Liver (tissue), 8 donors: ENCODE measurements at regions not wholly inside any gene's neighbourhood (a gene's known extent, or its start where the extent isn't known, plus 50 kb on each side); places are given as distances from the start of the nearest gene placed in this dataset.

ENCODE experiments used
- DNase-seq: peaks from one replicate; pipeline ENCODE4 v3.0.0-alpha.2; 2017; ENCODE audit warnings: low spot score
- H3K27ac ChIP-seq, 2 donors: one replicate each; pipeline ENCODE4 v1.7.0; 2013; ENCODE audit warnings: inconsistent platforms in 2 of 2, low read length in 2 of 2, control low read depth in 1 of 2, low read depth in 1 of 2, mild to moderate bottlenecking in 1 of 2
- H3K27me3 ChIP-seq, 4 donors: one replicate each; pipeline versions ENCODE4 v1.6.1 to v1.7.0; 2013; ENCODE audit warnings: low read length in 3 of 4, inconsistent platforms in 1 of 4, mild to moderate bottlenecking in 1 of 4, moderate library complexity in 1 of 4; ENCODE audit not compliant: control insufficient read depth in 4 of 4, insufficient read depth in 4 of 4
- H3K36me3 ChIP-seq, 4 donors: one replicate each; pipeline versions ENCODE4 v1.6.1 to v1.7.0; 2013; ENCODE audit warnings: low read length in 3 of 4, mild to moderate bottlenecking in 3 of 4, low read depth in 1 of 4, moderate library complexity in 1 of 4; ENCODE audit not compliant: control insufficient read depth in 4 of 4, insufficient read depth in 3 of 4
- H3K4me1 ChIP-seq, 4 donors: one replicate each; pipeline versions ENCODE4 v1.6.1 to v1.7.0; 2013; ENCODE audit warnings: low read length in 3 of 4, mild to moderate bottlenecking in 3 of 4, moderate library complexity in 1 of 4; ENCODE audit not compliant: control insufficient read depth in 4 of 4, insufficient read depth in 4 of 4
- H3K4me3 ChIP-seq, 3 donors: one replicate each; pipeline versions ENCODE4 v1.6.1 to v1.7.0; 2013; ENCODE audit warnings: low read length in 3 of 3, control low read depth in 1 of 3, low read depth in 1 of 3, mild to moderate bottlenecking in 1 of 3
- H3K9ac ChIP-seq, 2 donors: one replicate each; pipeline ENCODE4 v1.7.0; 2013; ENCODE audit warnings: low read length in 2 of 2, mild to moderate bottlenecking in 2 of 2, moderate library complexity in 2 of 2, control low read depth in 1 of 2, low read depth in 1 of 2
- H3K9me3 ChIP-seq, 4 donors: one replicate each; pipeline versions ENCODE4 v1.6.1 to v1.7.0; 2013; ENCODE audit warnings: low read length in 3 of 4; ENCODE audit not compliant: control insufficient read depth in 4 of 4
- EGR1 ChIP-seq, 2 donors: IDR thresholded peaks; 2 replicates each; pipeline ENCODE4 v1.6.1; 2016 to 2018; ENCODE audit warnings: antibody characterized with exemption in 2 of 2, low read depth in 2 of 2
- FOXA1 ChIP-seq: IDR thresholded peaks from 2 replicates; pipeline ENCODE4 v1.6.1; 2016; ENCODE audit warnings: antibody characterized with exemption
- FOXA2 ChIP-seq: IDR thresholded peaks from 2 replicates; pipeline ENCODE4 v1.6.1; 2016; ENCODE audit warnings: antibody characterized with exemption
- GABPA ChIP-seq, 2 donors: IDR thresholded peaks in 1 of 2; conservative IDR thresholded peaks in 1 of 2; 2 replicates each; pipeline ENCODE4 v1.6.1; 2016; ENCODE audit warnings: antibody characterized with exemption in 2 of 2, mild to moderate bottlenecking in 1 of 2, moderate library complexity in 1 of 2
- HNF4A ChIP-seq, 2 donors: conservative IDR thresholded peaks; 2 replicates each; pipeline ENCODE4 v1.6.1; 2016; ENCODE audit warnings: antibody characterized with exemption in 2 of 2, mild to moderate bottlenecking in 2 of 2
- HNF4G ChIP-seq: IDR thresholded peaks from 2 replicates; pipeline ENCODE4 v1.6.1; 2016; ENCODE audit warnings: antibody characterized with exemption
- JUND ChIP-seq, 2 donors: IDR thresholded peaks; 2 replicates each; pipeline ENCODE4 v1.6.1; 2016; ENCODE audit warnings: antibody characterized with exemption in 2 of 2
- NR2F2 ChIP-seq: IDR thresholded peaks from 2 replicates; pipeline ENCODE4 v1.6.1; 2016; ENCODE audit warnings: antibody characterized with exemption
- RAD21 ChIP-seq, 2 donors: IDR thresholded peaks; 2 replicates each; pipeline ENCODE4 v1.6.1; 2016; ENCODE audit warnings: antibody characterized with exemption in 2 of 2, mild to moderate bottlenecking in 2 of 2
- RXRA ChIP-seq, 2 donors: IDR thresholded peaks; 2 replicates each; pipeline ENCODE4 v1.6.1; 2017 to 2018; ENCODE audit warnings: antibody characterized with exemption in 2 of 2, mild to moderate bottlenecking in 1 of 2
- TAF1 ChIP-seq: conservative IDR thresholded peaks from 2 replicates; pipeline ENCODE4 v1.6.1; 2016; ENCODE audit warnings: antibody characterized with exemption, mild to moderate bottlenecking
- YY1 ChIP-seq: IDR thresholded peaks from 2 replicates; pipeline ENCODE4 v1.6.1; 2016; ENCODE audit warnings: antibody characterized with exemption, mild to moderate bottlenecking
- WGBS: extraction: QIAGEN DNeasy Blood & Tissue Kit; methylation state at CpG from one replicate; pipeline ENCODE4 v1.1.7; 2013; 5-methylcytosine and 5-hydroxymethylcytosine counted together
- TF ChIP-seq, protein P1 (sequence below): IDR thresholded peaks from 2 replicates; pipeline ENCODE4 v1.6.1; 2016; ENCODE audit warnings: antibody characterized with exemption
- TF ChIP-seq, protein P2 (sequence below): IDR thresholded peaks from 2 replicates; pipeline ENCODE4 v1.6.1; 2016; ENCODE audit warnings: antibody characterized with exemption
- TF ChIP-seq, protein P3 (sequence below): IDR thresholded peaks from 2 replicates; pipeline ENCODE4 v1.6.1; 2016; ENCODE audit warnings: antibody characterized with exemption, mild to moderate bottlenecking
- TF ChIP-seq, protein P4 (sequence below): fragments of 150-350 bp; IDR thresholded peaks from 2 replicates; pipeline ENCODE4 v1.5.1; 2017; ENCODE audit warnings: improper control_type of control experiment, low read depth, low read length; ENCODE audit not compliant: missing input control
- TF ChIP-seq, protein P5 (sequence below): IDR thresholded peaks from 2 replicates; pipeline ENCODE4 v1.6.1; 2016; ENCODE audit warnings: antibody characterized with exemption
- donor health status: healthy.
- donor health status: healthy.
- donor health status: healthy.
- donor health status: healthy.
- donor health status: healthy.

DNA sequence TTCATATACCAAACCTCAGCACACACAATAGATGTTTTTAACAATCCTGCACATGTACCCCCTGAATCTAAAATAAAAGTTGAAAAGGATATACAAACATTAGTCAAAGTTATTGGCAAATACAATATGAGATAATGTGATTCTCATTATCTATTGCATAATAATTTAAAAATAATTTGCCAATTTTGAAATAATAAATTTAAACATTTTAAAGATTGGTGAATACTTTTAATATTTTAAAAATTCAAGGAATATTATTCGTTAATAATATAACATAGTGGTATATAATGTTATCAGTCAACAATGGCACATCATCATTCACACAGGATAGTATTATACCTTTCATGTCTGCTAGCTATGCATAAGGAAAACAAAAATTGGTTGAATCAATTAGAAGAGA, 207.0 kb upstream of the SP8 start:
- Histone ChIP-seq H3K9me3 (peaks cover 0 to 4% (median 0%) of the 10 kb centered on the region in 4 donors), H3K27ac (no peak overlapping the region), H3K9ac (no peak overlapping the region), H3K4me1 (no peaks in the 10 kb centered on the region), H3K36me3 (no peaks in the 10 kb centered on the region), H3K4me3 (no peak overlapping the region), H3K27me3 (no peaks in the 10 kb centered on the region)
- no peak for DNase-seq
- 1% methylated on average over 1 of the region's 1 CpG for WGBS
- no peak for TF ChIP-seq JUND (IDR thresholded peaks at IDR 0.05)
- no peak for TF ChIP-seq GABPA (IDR thresholded peaks at IDR 0.05 in 1 of 2, conservative IDR thresholded peaks at IDR 0.05 in 1 of 2)
- no peak for TF ChIP-seq RXRA (IDR thresholded peaks at IDR 0.05)
- TF ChIP-seq NR2F2, result no peak
- TF ChIP-seq, protein P1, sequence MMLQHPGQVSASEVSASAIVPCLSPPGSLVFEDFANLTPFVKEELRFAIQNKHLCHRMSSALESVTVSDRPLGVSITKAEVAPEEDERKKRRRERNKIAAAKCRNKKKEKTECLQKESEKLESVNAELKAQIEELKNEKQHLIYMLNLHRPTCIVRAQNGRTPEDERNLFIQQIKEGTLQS, result no peak
- TF ChIP-seq, protein P2, sequence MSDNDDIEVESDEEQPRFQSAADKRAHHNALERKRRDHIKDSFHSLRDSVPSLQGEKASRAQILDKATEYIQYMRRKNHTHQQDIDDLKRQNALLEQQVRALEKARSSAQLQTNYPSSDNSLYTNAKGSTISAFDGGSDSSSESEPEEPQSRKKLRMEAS, result no peak
- TF ChIP-seq TAF1, result no peak
- TF ChIP-seq YY1, result no peak
- TF ChIP-seq, protein P3, sequence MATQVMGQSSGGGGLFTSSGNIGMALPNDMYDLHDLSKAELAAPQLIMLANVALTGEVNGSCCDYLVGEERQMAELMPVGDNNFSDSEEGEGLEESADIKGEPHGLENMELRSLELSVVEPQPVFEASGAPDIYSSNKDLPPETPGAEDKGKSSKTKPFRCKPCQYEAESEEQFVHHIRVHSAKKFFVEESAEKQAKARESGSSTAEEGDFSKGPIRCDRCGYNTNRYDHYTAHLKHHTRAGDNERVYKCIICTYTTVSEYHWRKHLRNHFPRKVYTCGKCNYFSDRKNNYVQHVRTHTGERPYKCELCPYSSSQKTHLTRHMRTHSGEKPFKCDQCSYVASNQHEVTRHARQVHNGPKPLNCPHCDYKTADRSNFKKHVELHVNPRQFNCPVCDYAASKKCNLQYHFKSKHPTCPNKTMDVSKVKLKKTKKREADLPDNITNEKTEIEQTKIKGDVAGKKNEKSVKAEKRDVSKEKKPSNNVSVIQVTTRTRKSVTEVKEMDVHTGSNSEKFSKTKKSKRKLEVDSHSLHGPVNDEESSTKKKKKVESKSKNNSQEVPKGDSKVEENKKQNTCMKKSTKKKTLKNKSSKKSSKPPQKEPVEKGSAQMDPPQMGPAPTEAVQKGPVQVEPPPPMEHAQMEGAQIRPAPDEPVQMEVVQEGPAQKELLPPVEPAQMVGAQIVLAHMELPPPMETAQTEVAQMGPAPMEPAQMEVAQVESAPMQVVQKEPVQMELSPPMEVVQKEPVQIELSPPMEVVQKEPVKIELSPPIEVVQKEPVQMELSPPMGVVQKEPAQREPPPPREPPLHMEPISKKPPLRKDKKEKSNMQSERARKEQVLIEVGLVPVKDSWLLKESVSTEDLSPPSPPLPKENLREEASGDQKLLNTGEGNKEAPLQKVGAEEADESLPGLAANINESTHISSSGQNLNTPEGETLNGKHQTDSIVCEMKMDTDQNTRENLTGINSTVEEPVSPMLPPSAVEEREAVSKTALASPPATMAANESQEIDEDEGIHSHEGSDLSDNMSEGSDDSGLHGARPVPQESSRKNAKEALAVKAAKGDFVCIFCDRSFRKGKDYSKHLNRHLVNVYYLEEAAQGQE, result no peak
- TF ChIP-seq, protein P4, sequence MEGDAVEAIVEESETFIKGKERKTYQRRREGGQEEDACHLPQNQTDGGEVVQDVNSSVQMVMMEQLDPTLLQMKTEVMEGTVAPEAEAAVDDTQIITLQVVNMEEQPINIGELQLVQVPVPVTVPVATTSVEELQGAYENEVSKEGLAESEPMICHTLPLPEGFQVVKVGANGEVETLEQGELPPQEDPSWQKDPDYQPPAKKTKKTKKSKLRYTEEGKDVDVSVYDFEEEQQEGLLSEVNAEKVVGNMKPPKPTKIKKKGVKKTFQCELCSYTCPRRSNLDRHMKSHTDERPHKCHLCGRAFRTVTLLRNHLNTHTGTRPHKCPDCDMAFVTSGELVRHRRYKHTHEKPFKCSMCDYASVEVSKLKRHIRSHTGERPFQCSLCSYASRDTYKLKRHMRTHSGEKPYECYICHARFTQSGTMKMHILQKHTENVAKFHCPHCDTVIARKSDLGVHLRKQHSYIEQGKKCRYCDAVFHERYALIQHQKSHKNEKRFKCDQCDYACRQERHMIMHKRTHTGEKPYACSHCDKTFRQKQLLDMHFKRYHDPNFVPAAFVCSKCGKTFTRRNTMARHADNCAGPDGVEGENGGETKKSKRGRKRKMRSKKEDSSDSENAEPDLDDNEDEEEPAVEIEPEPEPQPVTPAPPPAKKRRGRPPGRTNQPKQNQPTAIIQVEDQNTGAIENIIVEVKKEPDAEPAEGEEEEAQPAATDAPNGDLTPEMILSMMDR, result no peak
- TF ChIP-seq HNF4G, result no peak
- no peak for TF ChIP-seq EGR1 (IDR thresholded peaks at IDR 0.05; ENCODE audit: low read depth in 2 of 2)
- TF ChIP-seq RAD21 (IDR thresholded peaks at IDR 0.05), result no peak
- TF ChIP-seq, protein P5, sequence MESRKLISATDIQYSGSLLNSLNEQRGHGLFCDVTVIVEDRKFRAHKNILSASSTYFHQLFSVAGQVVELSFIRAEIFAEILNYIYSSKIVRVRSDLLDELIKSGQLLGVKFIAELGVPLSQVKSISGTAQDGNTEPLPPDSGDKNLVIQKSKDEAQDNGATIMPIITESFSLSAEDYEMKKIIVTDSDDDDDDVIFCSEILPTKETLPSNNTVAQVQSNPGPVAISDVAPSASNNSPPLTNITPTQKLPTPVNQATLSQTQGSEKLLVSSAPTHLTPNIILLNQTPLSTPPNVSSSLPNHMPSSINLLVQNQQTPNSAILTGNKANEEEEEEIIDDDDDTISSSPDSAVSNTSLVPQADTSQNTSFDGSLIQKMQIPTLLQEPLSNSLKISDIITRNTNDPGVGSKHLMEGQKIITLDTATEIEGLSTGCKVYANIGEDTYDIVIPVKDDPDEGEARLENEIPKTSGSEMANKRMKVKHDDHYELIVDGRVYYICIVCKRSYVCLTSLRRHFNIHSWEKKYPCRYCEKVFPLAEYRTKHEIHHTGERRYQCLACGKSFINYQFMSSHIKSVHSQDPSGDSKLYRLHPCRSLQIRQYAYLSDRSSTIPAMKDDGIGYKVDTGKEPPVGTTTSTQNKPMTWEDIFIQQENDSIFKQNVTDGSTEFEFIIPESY, result no peak
- TF ChIP-seq FOXA1, result no peak

DNA sequence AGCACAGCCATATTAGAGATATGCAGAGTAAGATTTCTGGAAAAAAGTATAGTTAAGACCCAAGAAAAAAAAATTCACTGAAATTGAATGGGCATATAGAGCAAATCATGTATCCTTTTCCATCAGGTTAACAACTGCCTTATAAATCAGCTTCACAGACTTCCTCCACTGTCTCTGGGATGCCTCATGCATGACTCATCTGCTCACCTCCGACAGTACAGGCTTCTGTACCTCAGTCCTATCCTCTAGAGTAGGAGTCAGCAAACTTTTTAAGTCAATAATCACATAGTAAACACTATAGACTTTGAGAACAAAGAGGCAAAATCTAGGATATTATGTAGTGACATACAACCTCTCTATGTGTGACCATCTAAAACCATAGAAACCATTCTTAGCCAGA, 211.6 kb upstream of the SP8 start:
- Histone ChIP-seq H3K9me3 (peaks cover 0 to 4% (median 1%) of the 10 kb centered on the region in 4 donors), H3K27me3 (no peaks in the 10 kb centered on the region), H3K4me3 (no peak overlapping the region), H3K9ac (no peak overlapping the region), H3K36me3 (no peaks in the 10 kb centered on the region), H3K4me1 (no peaks in the 10 kb centered on the region), H3K27ac (no peak overlapping the region)
- DNase-seq, result no peak
- 43% methylated on average over 1 of the region's 1 CpG for WGBS
- TF ChIP-seq NR2F2 (no peak), HNF4G (no peak), RAD21 (IDR thresholded peaks at IDR 0.05) (no peak), FOXA2 (no peak), HNF4A (conservative IDR thresholded peaks at IDR 0.05) (no peak), EGR1 (IDR thresholded peaks at IDR 0.05; ENCODE audit: low read depth in 2 of 2) (no peak), GABPA (IDR thresholded peaks at IDR 0.05 in 1 of 2, conservative IDR thresholded peaks at IDR 0.05 in 1 of 2) (no peak)
- TF ChIP-seq, protein P5, result no peak
- TF ChIP-seq, protein P4, result no peak
